ENCODE measurements at regions not wholly inside any gene's neighbourhood (a gene's known extent, or its start where the extent isn't known, plus 50 kb on each side); places are given as distances from the start of the nearest gene placed in this dataset.

GRCh38 chr20:6439737-6440442 lies 317.1 kb upstream of the FERMT1 start:
- Histone ChIP-seq H4K20me1 (ENCODE audit: insufficient read depth) (no peaks in the 10 kb centered on the region), H2AFZ (ENCODE audit: low read depth) (no peak overlapping the region), H3K27ac (ENCODE audit: low read depth in 2 of 2, low read length in 1 of 2) (no peak overlapping the region), H3K36me3 (replicated peaks in 1 of 2; ENCODE audit: control insufficient read depth in 1 of 2, insufficient read depth in 2 of 2, low read length in 1 of 2) (no peaks in the 10 kb centered on the region), H3K27me3 (ENCODE audit: insufficient read depth) (no peaks in the 10 kb centered on the region), H3F3A (replicated peaks; ENCODE audit: insufficient read depth) (no peaks in the 10 kb centered on the region), H3K4me1 (ENCODE audit: control insufficient read depth in 1 of 2, insufficient read depth in 2 of 2, low read depth in 1 of 2, low read length in 1 of 2) (no peaks in the 10 kb centered on the region), H3K9me2 (no peaks in the 10 kb centered on the region), H3K4me2 (no peak overlapping the region), H3K79me2 (ENCODE audit: insufficient read depth) (no peaks in the 10 kb centered on the region), H3K9me3 (no peaks in the 10 kb centered on the region), H3K4me3 (ENCODE audit: low read depth in 2 of 2, low read length in 1 of 2) (no peak overlapping the region), H3K9ac (no peak overlapping the region)
- ChIA-PET CTCF (no interaction called here), POLR2A (no interaction called here)
- DNase-seq: no peak
- WGBS (ENCODE audit: low lambda C conversion rate): 28% methylated on average over 3 of the region's 3 CpGs
- no peak for TF ChIP-seq JUND (IDR thresholded peaks at IDR 0.05)
- TF ChIP-seq FOXM1 (IDR thresholded peaks at IDR 0.05; ENCODE audit: low read depth): no peak
- no peak for TF ChIP-seq CHD2 (IDR thresholded peaks at IDR 0.05; ENCODE audit: low read length, partially characterized antibody)
- no peak for TF ChIP-seq ZBTB33 (IDR thresholded peaks at IDR 0.05; ENCODE audit: borderline replicate concordance, low read depth)
- TF ChIP-seq TAF1 (IDR thresholded peaks at IDR 0.05; ENCODE audit: borderline replicate concordance, low read depth, low read length): no peak
- TF ChIP-seq YY1 (IDR thresholded peaks at IDR 0.05; ENCODE audit: low read depth): no peak
- no peak for TF ChIP-seq USF1 (IDR thresholded peaks at IDR 0.05; ENCODE audit: borderline replicate concordance, low read depth)
- TF ChIP-seq FOSL2 (IDR thresholded peaks at IDR 0.05; ENCODE audit: borderline replicate concordance, low read depth): no peak
- no peak for TF ChIP-seq PBX3 (IDR thresholded peaks at IDR 0.05)
- TF ChIP-seq CTCF (IDR thresholded peaks at IDR 0.05): no peak
- TF ChIP-seq MAX (IDR thresholded peaks at IDR 0.05; ENCODE audit: low read depth): no peak
- no peak for TF ChIP-seq SIN3A (IDR thresholded peaks at IDR 0.05; ENCODE audit: borderline replicate concordance, low read depth, low read length)
- TF ChIP-seq FOXJ3 (CRISPR knock-in tag; IDR thresholded peaks at IDR 0.05): no peak
- no peak for TF ChIP-seq ELF1 (IDR thresholded peaks at IDR 0.05)
- TF ChIP-seq RXRA (IDR thresholded peaks at IDR 0.05; ENCODE audit: borderline replicate concordance, low read depth): no peak

Measured in SK-N-SH (cell line).